Body of pancreas (tissue), 4 donors: ENCODE measurements at regions not wholly inside any gene's neighbourhood (a gene's known extent, or its start where the extent isn't known, plus 50 kb on each side); places are given as distances from the start of the nearest gene placed in this dataset.

Experiments
- ATAC-seq: fragments of 150-250 bp; one replicate; pipeline ENCODE4 v1.9.1; 2016
- DNase-seq, 4 donors: peaks; one replicate each; pipeline ENCODE4 v3.0.0-alpha.2; 2019
- H3K27ac ChIP-seq, 4 donors: fragments of 200-600 bp; sonication (generic); 1 replicate in 3 of 4; 2 replicates in 1 of 4; pipeline versions ENCODE4 v1.5.1 to v1.6.1; 2016 to 2019; ENCODE audit warnings: mild to moderate bottlenecking in 1 of 4, mixed read lengths in 1 of 4, moderate library complexity in 1 of 4
- H3K27me3 ChIP-seq, 2 donors: fragments of 200-600 bp; sonication (generic); one replicate each; pipeline ENCODE4 v1.6.0; 2016; ENCODE audit warnings: mild to moderate bottlenecking in 1 of 2
- H3K36me3 ChIP-seq, 2 donors: fragments of 200-600 bp; sonication (generic); replicated peaks in 1 of 2; 2 replicates each; pipeline ENCODE4 v1.5.1; 2016; ENCODE audit warnings: low read depth in 2 of 2; ENCODE audit not compliant: insufficient read depth in 1 of 2
- H3K4me1 ChIP-seq: fragments of 200-600 bp; sonication (generic); one replicate; pipeline ENCODE4 v1.6.0; 2016
- H3K4me3 ChIP-seq, 2 donors: fragments of 200-600 bp; sonication (generic); 1 replicate in 1 of 2; 2 replicates in 1 of 2; pipeline ENCODE4 v1.5.1; 2016 to 2019
- H3K9me3 ChIP-seq, 3 donors: fragments of 200-600 bp; sonication (generic); 1 replicate in 2 of 3; 2 replicates in 1 of 3; pipeline ENCODE4 v1.5.1; 2016
- POLR2A ChIP-seq, 3 donors: fragments of 450-650 bp; IDR thresholded peaks; one replicate each; pipeline ENCODE4 v1.6.1; 2016; ENCODE audit warnings: antibody characterized with exemption in 3 of 3, mild to moderate bottlenecking in 2 of 3
- WGBS, 2 donors: methylation state at CpG; one replicate each; pipeline ENCODE4 v1.1.5; 2017; 5-methylcytosine and 5-hydroxymethylcytosine counted together
- intact Hi-C: fragments of 100-400 bp; cut with DNase I; formaldehyde crosslinking; loops from one replicate; pipeline ENCODE4 v1.15.1; 2023
- TF ChIP-seq, protein P1 (sequence below), 7 experiments: fragments of 450-650 bp in 4 of 7; fragments of 200-600 bp in 3 of 7; sonication (generic) in 3 of 7; IDR thresholded peaks; one replicate each; pipeline ENCODE4 v1.5.1; 2016 to 2019; ENCODE audit warnings: antibody characterized with exemption in 7 of 7

DNA sequence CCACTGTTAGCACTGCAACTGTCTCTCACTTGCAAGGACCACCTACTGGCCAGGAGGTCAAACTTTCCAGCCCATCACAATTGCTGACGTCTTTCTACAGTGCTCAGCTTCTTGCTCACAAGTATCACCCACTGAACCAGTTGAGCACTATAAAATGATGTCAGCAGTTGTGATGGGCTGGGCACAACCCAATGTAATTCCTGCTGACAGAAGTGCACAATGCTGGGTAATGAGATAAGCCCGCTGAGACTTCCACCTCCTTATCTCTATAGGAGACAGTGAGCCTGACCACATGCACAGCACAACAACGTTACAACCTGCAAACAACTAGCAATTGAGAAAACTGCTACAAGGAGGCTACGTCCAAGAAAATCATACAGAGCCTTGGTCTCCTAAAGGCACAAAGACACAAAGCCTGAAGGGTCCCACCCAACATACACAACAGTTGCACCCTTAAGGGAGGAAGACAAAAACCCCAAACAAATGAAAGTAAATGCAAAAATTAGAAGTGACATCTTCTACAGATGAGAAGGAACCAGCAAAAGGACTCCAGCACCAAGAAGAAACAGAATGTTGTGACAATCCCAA lies 273.2 kb downstream of the LIG4 start:
- DNase-seq (no peak), ATAC-seq (no peak)
- Histone ChIP-seq H3K4me3 (no peak overlapping the region), H3K27me3 (no peaks in the 10 kb centered on the region), H3K27ac (no peak overlapping the region), H3K9me3 (no peaks in the 10 kb centered on the region), H3K4me1 (no peaks in the 10 kb centered on the region), H3K36me3 (no peaks in the 10 kb centered on the region)
- WGBS, 2 donors, result 37 to 58% methylated on average over 4 of the region's 4 CpGs
- TF ChIP-seq, protein P1, sequence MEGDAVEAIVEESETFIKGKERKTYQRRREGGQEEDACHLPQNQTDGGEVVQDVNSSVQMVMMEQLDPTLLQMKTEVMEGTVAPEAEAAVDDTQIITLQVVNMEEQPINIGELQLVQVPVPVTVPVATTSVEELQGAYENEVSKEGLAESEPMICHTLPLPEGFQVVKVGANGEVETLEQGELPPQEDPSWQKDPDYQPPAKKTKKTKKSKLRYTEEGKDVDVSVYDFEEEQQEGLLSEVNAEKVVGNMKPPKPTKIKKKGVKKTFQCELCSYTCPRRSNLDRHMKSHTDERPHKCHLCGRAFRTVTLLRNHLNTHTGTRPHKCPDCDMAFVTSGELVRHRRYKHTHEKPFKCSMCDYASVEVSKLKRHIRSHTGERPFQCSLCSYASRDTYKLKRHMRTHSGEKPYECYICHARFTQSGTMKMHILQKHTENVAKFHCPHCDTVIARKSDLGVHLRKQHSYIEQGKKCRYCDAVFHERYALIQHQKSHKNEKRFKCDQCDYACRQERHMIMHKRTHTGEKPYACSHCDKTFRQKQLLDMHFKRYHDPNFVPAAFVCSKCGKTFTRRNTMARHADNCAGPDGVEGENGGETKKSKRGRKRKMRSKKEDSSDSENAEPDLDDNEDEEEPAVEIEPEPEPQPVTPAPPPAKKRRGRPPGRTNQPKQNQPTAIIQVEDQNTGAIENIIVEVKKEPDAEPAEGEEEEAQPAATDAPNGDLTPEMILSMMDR (IDR thresholded peaks at IDR 0.05), result no peak
- no peak for TF ChIP-seq POLR2A (IDR thresholded peaks at IDR 0.05)
- intact Hi-C loops, result no loop called here

- DNase-seq (no peak), ATAC-seq (no peak)
- TF ChIP-seq POLR2A (IDR thresholded peaks at IDR 0.05), result no peak
- TF ChIP-seq, protein P1 (IDR thresholded peaks at IDR 0.05), result no peak
- Histone ChIP-seq H3K4me3 (no peak overlapping the region), H3K9me3 (no peaks in the 10 kb centered on the region), H3K27ac (no peak overlapping the region), H3K27me3 (no peaks in the 10 kb centered on the region), H3K4me1 (no peaks in the 10 kb centered on the region), H3K36me3 (no peaks in the 10 kb centered on the region)
- intact Hi-C loops, result no loop called here
- 60 to 80% methylated on average over 1 to 2 of the region's 2 CpGs for WGBS, 2 donors
Measured at GRCh38 chr13:107941345-107942029, 273.8 kb downstream of the LIG4 start.

- H3K4me1 ChIP-seq, result no peaks in the 10 kb centered on the region
- intact Hi-C loops, result no loop called here
- H3K4me3 ChIP-seq, result no peak overlapping the region
- no peaks in the 10 kb centered on the region for H3K27me3 ChIP-seq
- ATAC-seq (no peak), DNase-seq (no peak)
- 81 to 82% methylated on average over 2 of the region's 2 CpGs for WGBS, 2 donors
- no peak overlapping the region for H3K27ac ChIP-seq
- no peak for TF ChIP-seq POLR2A (IDR thresholded peaks at IDR 0.05)
- TF ChIP-seq, protein P1 (IDR thresholded peaks at IDR 0.05), result no peak
- no peaks in the 10 kb centered on the region for H3K9me3 ChIP-seq
- no peaks in the 10 kb centered on the region for H3K36me3 ChIP-seq
Measured at GRCh38 chr13:107937848-107938247, 277.5 kb downstream of the LIG4 start.

- WGBS, 2 donors, result 53 to 68% methylated on average over 4 of the region's 4 CpGs
- H3K9me3 ChIP-seq, result no peaks in the 10 kb centered on the region
- intact Hi-C loops, result no loop called here
- DNase-seq (no peak), ATAC-seq (no peak)
- no peak overlapping the region for H3K27ac ChIP-seq
- H3K27me3 ChIP-seq, result no peaks in the 10 kb centered on the region
- H3K4me3 ChIP-seq, result no peak overlapping the region
- H3K36me3 ChIP-seq, result no peaks in the 10 kb centered on the region
- H3K4me1 ChIP-seq, result no peaks in the 10 kb centered on the region
- TF ChIP-seq, protein P1 (IDR thresholded peaks at IDR 0.05), result no peak
- no peak for TF ChIP-seq POLR2A (IDR thresholded peaks at IDR 0.05)
Measured at GRCh38 chr13:107931056-107931455, 284.3 kb downstream of the LIG4 start.

GRCh38 chr13:107928762-107929161 lies 286.6 kb downstream of the LIG4 start:
- Histone ChIP-seq H3K9me3 (no peaks in the 10 kb centered on the region), H3K27me3 (no peaks in the 10 kb centered on the region), H3K36me3 (no peaks in the 10 kb centered on the region), H3K4me3 (no peak overlapping the region), H3K4me1 (no peaks in the 10 kb centered on the region), H3K27ac (no peak overlapping the region)
- WGBS, 2 donors, result 83 to 91% methylated on average over 3 of the region's 3 CpGs
- ATAC-seq, result no peak
- TF ChIP-seq, protein P1 (IDR thresholded peaks at IDR 0.05), result no peak
- no peak for TF ChIP-seq POLR2A (IDR thresholded peaks at IDR 0.05)
- intact Hi-C loops, result no loop called here
- no peak for DNase-seq
